ENCODE measurements at regions not wholly inside any gene's neighbourhood (a gene's known extent, or its start where the extent isn't known, plus 50 kb on each side); places are given as distances from the start of the nearest gene placed in this dataset.
"Not testable (repeated sequence)": the region's sequence is repeated elsewhere in the genome, so short reads cannot be mapped to it uniquely, and the experiment has no call there.

- DNase-seq (ENCODE audit: low spot score): peak; percentile 17
- peak overlapping the region in 1 of 2 donors; percentile 1 for H3K27ac ChIP-seq
- not testable (repeated sequence) for H3K4me3 ChIP-seq
These were observed 135.2 kb upstream of the ZNF469 start for GRCh38 chr16:88247583-88247966.

GRCh38 chr16:88248761-88249160 is 134.0 kb upstream of the ZNF469 start:
- H3K4me3 ChIP-seq, H3K27ac ChIP-seq: not testable (repeated sequence)
- DNase-seq (ENCODE audit: low spot score): peak; percentile 41

DNA sequence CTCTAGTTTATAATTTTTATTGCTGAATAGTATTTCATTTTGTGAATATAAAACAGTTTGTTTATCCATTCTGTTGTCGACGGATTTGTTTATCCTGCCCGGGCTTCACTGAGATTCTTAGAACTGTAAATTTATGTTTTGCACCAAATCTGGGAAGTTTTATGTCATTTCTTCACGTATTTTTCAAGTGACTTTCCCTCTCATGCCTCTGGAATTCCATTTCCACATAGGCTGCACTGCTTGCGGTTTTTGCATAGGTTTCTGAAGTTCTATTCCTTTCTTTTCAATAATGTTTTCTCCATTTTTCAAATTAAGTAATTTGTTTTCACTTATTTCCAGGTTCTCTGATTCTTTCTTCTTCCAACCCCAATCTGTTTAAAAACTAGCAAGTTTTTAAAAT is 132.4 kb upstream of the ZNF469 start:
- not testable (repeated sequence) for DNase-seq (ENCODE audit: low spot score); H3K4me3 ChIP-seq; H3K27ac ChIP-seq

- H3K27ac ChIP-seq; H3K4me3 ChIP-seq; DNase-seq (ENCODE audit: low spot score): not testable (repeated sequence)
These were observed 130.5 kb upstream of the ZNF469 start for GRCh38 chr16:88252057-88252794.

DNA sequence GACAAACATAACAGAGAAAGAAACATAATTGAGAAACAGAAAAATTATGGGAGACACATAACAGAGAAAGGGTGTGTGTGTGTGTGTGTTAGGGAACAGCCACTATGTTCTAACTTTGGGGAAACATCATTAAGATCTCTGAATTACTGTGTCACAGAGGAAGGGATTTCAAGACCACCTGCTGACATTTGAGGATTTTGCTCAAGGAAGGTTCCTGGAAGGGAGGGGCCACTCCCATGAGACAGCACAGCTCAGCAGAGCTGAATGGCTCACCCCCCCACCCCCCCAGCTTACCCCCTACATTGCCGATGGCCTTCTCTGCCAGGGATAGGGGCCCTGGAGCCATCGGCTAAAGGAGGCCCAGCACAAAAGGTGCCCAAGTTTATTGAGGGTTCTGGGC is 124.6 kb upstream of the ZNF469 start:
- H3K27ac ChIP-seq; DNase-seq (ENCODE audit: low spot score); H3K4me3 ChIP-seq: not testable (repeated sequence)

DNA sequence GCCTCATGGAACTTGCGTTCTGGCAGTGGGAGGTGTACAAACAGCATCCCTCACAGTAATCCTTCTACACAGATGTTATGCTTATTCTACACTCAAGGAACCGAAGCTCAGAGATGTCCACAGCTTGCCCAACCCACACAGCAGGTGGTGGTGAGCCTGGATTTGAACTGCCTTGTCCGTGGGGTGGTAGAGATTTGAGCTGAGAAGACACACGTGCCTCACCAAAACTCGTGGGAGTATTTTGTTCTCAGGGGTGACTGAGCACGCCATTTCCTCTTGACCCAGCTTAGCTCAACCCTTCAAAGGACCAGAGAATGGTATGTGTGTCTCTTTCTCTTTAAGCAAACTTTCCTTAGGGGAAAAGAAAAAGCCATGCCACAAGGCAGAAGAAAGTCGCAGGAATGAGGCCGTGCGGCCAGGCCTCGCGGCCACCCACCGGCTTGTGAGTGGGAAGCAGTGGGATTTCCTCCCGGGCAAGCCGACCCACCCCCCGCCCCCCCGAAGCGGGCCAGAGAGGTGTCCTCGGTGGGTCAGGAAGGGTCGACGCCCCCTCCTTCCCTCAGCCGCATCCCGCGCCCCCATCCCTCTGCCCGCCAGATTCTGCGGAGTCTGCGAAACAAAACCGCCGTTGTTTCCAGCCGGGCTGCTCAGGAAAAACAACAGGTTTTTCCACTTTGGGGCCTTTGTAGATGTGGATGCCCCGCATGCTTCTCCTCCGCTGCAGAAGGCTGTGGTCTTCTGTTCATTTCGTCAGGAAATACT is 123.8 kb upstream of the ZNF469 start:
- not testable (repeated sequence) for H3K4me3 ChIP-seq; DNase-seq (ENCODE audit: low spot score); H3K27ac ChIP-seq

DNA sequence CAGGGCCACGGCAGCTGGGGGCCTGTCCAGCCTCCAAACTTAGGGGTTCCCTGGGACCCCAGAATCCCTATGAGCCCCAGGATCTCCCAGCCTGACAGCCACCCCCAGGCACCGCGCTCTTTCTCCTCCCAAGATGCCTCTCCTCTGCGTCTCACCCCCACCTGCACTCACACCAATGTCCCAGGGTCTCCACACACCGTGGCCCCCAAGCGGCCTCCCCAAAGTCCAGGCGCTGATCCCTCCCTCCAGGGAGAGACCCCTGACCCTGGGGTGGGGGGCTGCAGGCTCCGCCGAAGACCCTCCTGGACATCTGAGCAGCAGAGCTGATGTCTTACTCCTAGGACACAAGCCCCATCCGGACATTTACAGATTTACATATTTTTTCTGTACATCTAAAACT is 123.2 kb upstream of the ZNF469 start:
- H3K4me3 ChIP-seq; DNase-seq (ENCODE audit: low spot score); H3K27ac ChIP-seq: not testable (repeated sequence)

DNA sequence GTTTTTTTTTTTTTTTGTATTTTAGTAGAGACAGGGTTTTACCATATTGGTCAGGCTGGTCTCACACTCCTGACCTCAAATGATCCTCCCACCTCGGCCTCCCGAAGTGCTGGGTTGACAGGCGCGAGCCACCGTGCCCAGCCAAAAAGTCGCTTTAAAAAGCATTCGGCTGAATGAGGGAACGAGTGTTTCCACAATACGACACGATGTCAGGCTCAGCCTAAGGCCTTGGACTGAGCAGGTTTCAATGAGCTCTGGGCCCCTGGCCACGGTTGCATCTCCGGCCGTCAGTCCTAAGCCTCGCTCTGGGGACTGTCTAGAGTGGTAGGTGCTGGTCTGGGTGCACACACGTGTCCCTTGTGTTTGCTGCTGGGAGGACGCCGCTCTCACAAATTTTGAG is 122.6 kb upstream of the ZNF469 start:
- not testable (repeated sequence) for H3K4me3 ChIP-seq; H3K27ac ChIP-seq; DNase-seq (ENCODE audit: low spot score)

DNA sequence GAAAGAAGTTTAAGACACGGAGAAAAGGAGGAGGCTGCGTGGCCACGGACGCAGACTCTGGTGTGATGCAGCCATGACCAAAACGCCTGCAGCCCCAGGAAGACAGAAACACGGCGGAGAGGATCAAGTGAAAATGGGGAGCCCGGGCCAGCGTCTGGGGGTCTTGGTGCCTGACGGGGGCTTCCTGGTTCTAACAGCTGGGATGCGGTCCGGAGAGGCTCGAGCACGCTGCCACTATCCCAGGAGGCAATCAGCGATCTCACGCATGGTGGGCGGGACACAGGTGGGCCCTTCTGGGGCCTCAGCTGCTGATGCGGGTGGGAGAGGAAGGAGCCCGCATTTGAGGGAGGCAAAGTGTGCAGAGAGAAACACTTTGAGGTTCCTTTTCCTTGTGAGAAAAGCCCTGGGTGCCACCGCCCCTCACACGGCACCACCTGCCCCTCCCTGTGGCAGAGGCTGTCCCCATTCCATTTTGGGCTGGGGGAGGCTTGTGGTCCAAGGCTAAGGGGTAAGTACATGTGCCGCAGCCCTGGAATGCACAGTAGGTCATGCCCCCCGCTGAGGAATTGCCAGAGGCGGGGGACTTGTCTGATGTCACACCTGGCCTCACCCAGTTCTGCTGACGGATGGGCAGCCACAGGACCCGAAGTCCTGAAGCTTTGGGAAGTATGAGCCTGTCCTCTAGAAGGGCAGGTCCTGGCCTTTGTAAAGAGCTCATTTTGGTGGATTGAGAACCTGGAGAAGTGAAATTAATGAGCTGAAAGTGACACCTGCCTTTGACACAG is 121.7 kb upstream of the ZNF469 start:
- not testable (repeated sequence) for H3K4me3 ChIP-seq; DNase-seq (ENCODE audit: low spot score); H3K27ac ChIP-seq

GRCh38 chr16:88261814-88262605 is 120.7 kb upstream of the ZNF469 start:
- peak overlapping the region in 1 of 2 donors; percentile 46 for H3K27ac ChIP-seq
- DNase-seq (ENCODE audit: low spot score): not testable (repeated sequence)

GRCh38 chr16:88262858-88263563 is 119.7 kb upstream of the ZNF469 start:
- not testable (repeated sequence) for H3K27ac ChIP-seq; H3K4me3 ChIP-seq; DNase-seq (ENCODE audit: low spot score)

More at GRCh38 chr16:88261814-88262605, 120.7 kb upstream of the ZNF469 start:
- H3K4me3 ChIP-seq: not testable (repeated sequence)

GRCh38 chr16:88263681-88264287 is 119.0 kb upstream of the ZNF469 start:
- DNase-seq (ENCODE audit: low spot score); H3K27ac ChIP-seq: not testable (repeated sequence)

More at GRCh38 chr16:88263681-88264287, 119.0 kb upstream of the ZNF469 start:
- not testable (repeated sequence) for H3K4me3 ChIP-seq

Measured in coronary artery (tissue), 2 donors.